H7 (cell line): ENCODE measurements at regions not wholly inside any gene's neighbourhood (a gene's known extent, or its start where the extent isn't known, plus 50 kb on each side); places are given as distances from the start of the nearest gene placed in this dataset.

Source experiments
- DNase-seq: peaks from one replicate; pipeline ENCODE4 v3.0.0; 2012
- H3K27me3 ChIP-seq: 2 replicates; pipeline ENCODE4 v1.6.0; 2011; ENCODE audit warnings: mild to moderate bottlenecking, low read length; ENCODE audit not compliant: control insufficient read depth, insufficient read depth
- H3K36me3 ChIP-seq: replicated peaks from 2 replicates; pipeline ENCODE4 v1.5.1; 2011; ENCODE audit warnings: low read length; ENCODE audit not compliant: control insufficient read depth, insufficient read depth
- H3K4me3 ChIP-seq: 2 replicates; pipeline ENCODE4 v1.5.1; 2011; ENCODE audit warnings: low read depth, mild to moderate bottlenecking, control low read depth, low read length, moderate library complexity; ENCODE audit not compliant: insufficient read depth

- Histone ChIP-seq H3K27me3 (no peaks in the 10 kb centered on the region), H3K36me3 (no peaks in the 10 kb centered on the region), H3K4me3 (no peak overlapping the region)
- no peak for DNase-seq
Observed at GRCh38 chr12:105961821-105962671, 176.7 kb downstream of the NUAK1 start.

- H3K27me3 ChIP-seq = no peaks in the 10 kb centered on the region
- no peaks in the 10 kb centered on the region for H3K36me3 ChIP-seq
- DNase-seq = no peak
- no peak overlapping the region for H3K4me3 ChIP-seq
Observed at GRCh38 chr12:105967038-105967776, 171.5 kb downstream of the NUAK1 start.

- no peak overlapping the region for H3K4me3 ChIP-seq
- no peaks in the 10 kb centered on the region for H3K27me3 ChIP-seq
- DNase-seq = no peak
- H3K36me3 ChIP-seq = no peaks in the 10 kb centered on the region
Observed at GRCh38 chr12:105968025-105968424, 170.7 kb downstream of the NUAK1 start.

DNA sequence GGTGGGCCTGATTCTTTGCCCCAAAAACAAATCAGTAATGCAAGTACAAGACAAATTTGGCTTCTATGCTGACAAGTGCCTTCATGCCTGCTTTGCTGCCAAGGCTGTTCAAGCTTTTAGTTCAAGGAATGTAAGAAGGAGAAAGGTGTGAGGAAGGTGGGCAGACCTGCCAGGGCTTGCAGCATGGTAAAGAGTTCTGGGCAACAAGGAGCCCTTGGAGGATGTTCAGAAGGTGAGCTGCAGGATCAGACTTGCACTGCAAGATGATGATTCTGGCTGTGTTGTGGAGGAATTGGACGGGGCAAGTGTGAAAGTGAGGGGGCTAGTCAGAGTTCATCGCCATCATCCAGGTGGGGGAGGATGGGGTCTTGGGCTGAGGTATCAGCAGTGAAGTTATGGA is 167.9 kb downstream of the NUAK1 start:
- DNase-seq = no peak
- H3K27me3 ChIP-seq = no peaks in the 10 kb centered on the region
- no peaks in the 10 kb centered on the region for H3K36me3 ChIP-seq
- H3K4me3 ChIP-seq = no peak overlapping the region

DNA sequence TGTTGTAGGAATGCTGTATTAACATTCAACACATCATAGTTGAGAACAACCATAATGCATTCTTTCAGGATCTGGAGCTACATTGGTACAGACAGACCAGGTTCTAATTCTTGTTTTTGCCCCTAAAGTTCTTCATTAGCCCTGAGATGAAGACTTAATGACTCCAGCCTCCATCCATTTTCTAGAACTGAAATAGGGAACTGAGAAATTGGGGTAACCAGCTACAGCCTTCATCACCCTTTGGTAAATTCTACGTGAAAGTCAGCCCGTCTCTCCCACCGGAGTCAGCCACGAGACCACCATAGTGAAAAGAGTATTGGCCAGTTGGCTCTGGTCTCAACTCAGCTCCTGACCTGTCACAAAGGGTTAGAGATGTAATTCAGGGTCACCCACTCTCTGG is 164.0 kb downstream of the NUAK1 start:
- no peak for DNase-seq
- no peaks in the 10 kb centered on the region for H3K36me3 ChIP-seq
- no peaks in the 10 kb centered on the region for H3K27me3 ChIP-seq
- H3K4me3 ChIP-seq = no peak overlapping the region

DNA sequence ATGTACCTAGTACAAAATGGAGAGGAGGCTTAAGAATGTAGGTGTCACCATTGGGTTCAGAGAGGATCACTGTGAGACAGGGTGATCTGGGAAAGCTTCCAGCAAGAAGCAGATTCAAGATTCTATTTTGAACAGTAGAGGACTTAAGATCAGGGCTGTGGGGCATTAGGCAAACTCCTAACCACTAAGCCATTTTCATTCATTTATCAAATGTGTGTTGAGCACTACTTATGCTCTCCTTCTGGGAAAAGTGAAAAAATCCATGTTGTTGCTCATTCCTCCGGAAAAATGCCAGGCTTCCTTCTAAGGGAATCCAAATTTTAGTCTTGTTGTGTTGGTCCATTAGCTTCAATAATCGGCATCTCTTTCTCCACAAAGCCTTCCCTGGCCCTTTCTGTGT is 163.4 kb downstream of the NUAK1 start:
- no peak overlapping the region for H3K4me3 ChIP-seq
- no peaks in the 10 kb centered on the region for H3K36me3 ChIP-seq
- DNase-seq = no peak
- H3K27me3 ChIP-seq = no peaks in the 10 kb centered on the region

GRCh38 chr12:105977236-105977635 is 161.5 kb downstream of the NUAK1 start:
- H3K4me3 ChIP-seq = no peak overlapping the region
- H3K36me3 ChIP-seq = no peaks in the 10 kb centered on the region
- H3K27me3 ChIP-seq = no peaks in the 10 kb centered on the region
- DNase-seq = no peak

DNA sequence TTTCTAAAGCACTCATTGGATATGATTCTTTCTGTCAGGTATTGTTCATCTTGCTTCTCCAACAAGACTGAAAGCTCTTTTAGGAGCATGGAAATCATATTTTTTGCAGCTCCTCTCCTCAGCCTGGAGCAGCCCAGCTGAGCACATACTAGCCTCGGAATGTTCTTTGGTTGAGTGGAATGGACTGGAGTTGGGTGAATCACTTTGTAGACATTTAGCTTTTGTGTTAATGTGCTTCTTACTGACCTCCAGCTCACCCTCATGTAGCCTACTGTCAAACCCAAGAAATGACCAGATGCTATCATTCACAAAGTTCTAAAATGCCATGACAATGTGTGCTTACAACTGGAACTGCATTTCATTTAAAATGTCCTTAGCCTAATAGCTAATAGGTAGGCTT is 161.1 kb downstream of the NUAK1 start:
- no peak overlapping the region for H3K4me3 ChIP-seq
- DNase-seq = no peak
- no peaks in the 10 kb centered on the region for H3K27me3 ChIP-seq
- no peaks in the 10 kb centered on the region for H3K36me3 ChIP-seq

- H3K27me3 ChIP-seq = no peaks in the 10 kb centered on the region
- no peaks in the 10 kb centered on the region for H3K36me3 ChIP-seq
- no peak overlapping the region for H3K4me3 ChIP-seq
- no peak for DNase-seq
Observed at GRCh38 chr12:105978276-105978675, 160.5 kb downstream of the NUAK1 start.

GRCh38 chr12:105978686-105979085 is 160.1 kb downstream of the NUAK1 start:
- Histone ChIP-seq H3K4me3 (no peak overlapping the region), H3K27me3 (no peaks in the 10 kb centered on the region), H3K36me3 (no peaks in the 10 kb centered on the region)
- no peak for DNase-seq

GRCh38 chr12:105980085-105980484 is 158.7 kb downstream of the NUAK1 start:
- DNase-seq = no peak
- Histone ChIP-seq H3K4me3 (no peak overlapping the region), H3K36me3 (no peaks in the 10 kb centered on the region), H3K27me3 (no peaks in the 10 kb centered on the region)

DNA sequence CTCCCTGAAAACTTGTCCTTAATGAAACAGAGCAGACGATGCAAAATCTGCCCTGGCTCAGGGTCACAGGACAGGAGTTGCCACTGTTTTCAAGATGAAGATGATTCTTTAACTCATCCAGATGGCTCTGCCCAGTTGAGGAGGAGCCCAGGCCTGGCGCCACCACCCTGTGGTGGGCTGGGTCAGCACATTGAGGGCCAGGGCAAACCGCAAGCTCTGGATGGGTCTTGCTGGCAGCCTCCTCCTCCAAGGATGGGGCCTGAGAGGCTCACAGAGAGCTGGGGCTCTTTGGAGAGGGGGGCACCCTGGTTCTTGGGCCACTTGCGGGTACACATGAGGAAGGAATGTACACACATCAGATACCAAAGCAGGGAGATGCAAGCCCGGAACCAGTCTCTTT is 158.2 kb downstream of the NUAK1 start:
- H3K4me3 ChIP-seq = no peak overlapping the region
- no peaks in the 10 kb centered on the region for H3K27me3 ChIP-seq
- no peaks in the 10 kb centered on the region for H3K36me3 ChIP-seq
- DNase-seq = no peak

GRCh38 chr12:105982022-105982421 is 156.7 kb downstream of the NUAK1 start:
- Histone ChIP-seq H3K27me3 (no peaks in the 10 kb centered on the region), H3K36me3 (no peaks in the 10 kb centered on the region), H3K4me3 (no peak overlapping the region)
- no peak for DNase-seq

DNA sequence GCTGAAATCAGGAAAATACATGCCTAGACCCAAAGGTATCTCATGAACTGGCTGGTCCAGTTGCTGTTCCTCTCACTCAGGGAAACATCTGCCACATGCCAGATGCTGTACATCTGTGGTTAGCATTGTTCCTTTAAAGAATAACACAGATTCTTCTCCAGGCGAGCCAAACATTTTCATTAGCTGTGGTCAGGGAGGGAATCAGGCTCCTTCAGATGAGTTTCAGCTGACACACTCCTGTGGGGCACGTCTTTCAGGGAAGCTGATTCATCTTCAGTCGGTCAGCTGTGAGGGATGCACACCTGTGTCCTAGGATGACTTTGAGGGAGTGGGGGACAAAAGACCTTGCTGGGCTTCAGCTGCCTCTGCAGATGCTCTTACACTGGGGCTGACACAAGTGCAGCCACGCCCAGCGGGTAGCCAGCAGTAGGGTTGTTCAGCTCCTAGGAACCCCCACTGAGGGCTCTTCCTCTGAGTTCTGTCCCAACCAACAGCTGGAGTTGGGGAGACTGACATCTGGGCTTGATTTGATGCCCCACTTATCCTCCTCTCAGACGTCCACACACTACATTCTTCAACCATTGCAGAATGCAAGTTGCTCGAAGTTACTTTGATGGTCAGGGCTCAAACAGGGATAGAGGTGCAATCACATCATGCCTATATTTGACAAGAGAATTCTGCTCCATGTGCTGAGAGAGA is 155.0 kb downstream of the NUAK1 start:
- no peak for DNase-seq
- no peak overlapping the region for H3K4me3 ChIP-seq
- H3K27me3 ChIP-seq = no peaks in the 10 kb centered on the region
- no peaks in the 10 kb centered on the region for H3K36me3 ChIP-seq

GRCh38 chr12:105985383-105985782 is 153.4 kb downstream of the NUAK1 start:
- Histone ChIP-seq H3K27me3 (no peaks in the 10 kb centered on the region), H3K36me3 (no peaks in the 10 kb centered on the region), H3K4me3 (no peak overlapping the region)
- DNase-seq = no peak
